NCI-H510A (cell line): ENCODE measurements at regions not wholly inside any gene's neighbourhood (a gene's known extent, or its start where the extent isn't known, plus 50 kb on each side); places are given as distances from the start of the nearest gene placed in this dataset.
"Not testable (repeated sequence)": the region's sequence is repeated elsewhere in the genome, so short reads cannot be mapped to it uniquely, and the experiment has no call there.

Experiments used
- DNase-seq: peaks from one replicate; lab custom pipeline; 2025; lab: John Stamatoyannopoulos, UW

DNA sequence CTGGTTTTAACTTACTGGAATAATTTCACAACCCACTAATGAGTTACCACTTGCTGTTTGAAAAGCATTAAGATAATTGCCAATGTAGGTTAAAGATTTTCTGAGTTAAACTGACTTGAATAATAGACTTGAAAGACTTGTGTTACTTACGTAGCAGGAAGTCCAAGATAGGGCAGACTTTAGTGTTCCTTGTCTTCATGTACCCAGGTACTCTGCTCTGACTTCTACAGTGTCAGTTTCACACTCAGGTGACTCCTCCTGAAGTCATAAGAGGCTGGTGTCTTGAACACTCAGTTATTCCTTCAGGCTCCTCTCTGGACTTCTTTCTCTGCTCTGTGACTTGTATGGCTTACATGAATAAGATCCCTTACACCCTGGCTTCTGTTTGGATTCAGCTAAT lies 76.3 kb upstream of the SGK1 start:
- no peak for DNase-seq

- DNase-seq = no peak
Observed at GRCh38 chr6:134391205-134391604, 73.3 kb upstream of the SGK1 start.

- no peak for DNase-seq
Observed at GRCh38 chr6:134389658-134390057, 71.7 kb upstream of the SGK1 start.

DNA sequence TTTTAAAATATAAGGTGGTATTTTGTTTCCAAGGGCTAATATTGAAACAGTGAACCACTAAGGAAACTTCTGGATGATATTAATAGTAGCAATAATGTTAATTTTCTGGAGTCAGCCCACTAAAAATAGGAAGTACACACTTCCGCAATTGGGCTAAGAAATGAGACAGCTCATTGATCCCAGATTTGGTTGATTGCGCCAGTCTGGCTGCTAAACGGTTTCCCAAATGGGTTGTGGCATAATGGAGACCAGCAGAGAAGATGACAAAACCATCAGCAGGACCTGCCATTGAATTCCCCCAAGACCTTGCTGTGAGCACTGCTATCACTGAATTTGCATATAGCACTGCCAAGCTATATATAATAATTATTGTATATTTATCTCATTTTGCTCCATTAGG lies 71.2 kb upstream of the SGK1 start:
- DNase-seq = no peak

- DNase-seq = not testable (repeated sequence)
Observed at GRCh38 chr6:134386482-134386881, 68.6 kb upstream of the SGK1 start.

GRCh38 chr6:134381959-134382358 lies 64.0 kb upstream of the SGK1 start:
- no peak for DNase-seq

DNA sequence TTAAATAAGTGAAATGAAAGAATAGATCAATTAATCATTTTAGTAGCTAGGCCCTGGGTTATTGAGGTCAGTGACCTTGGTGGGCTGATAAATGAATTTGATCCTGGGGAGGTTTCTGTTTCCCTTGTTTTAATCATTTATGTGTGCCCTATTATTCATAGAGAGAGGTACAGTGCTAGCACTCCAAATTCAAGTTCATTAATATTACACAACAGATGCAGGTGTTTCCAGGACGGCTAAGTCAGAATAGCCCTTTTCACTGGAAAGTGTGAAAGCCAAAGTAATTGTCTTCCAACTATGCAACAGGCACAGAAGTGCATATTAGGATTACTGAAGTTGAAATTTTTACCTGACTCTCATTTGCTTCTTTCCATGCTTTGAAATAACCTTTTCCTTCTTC lies 61.7 kb upstream of the SGK1 start:
- no peak for DNase-seq

GRCh38 chr6:134379076-134379475 lies 61.2 kb upstream of the SGK1 start:
- peak; percentile 79 for DNase-seq

GRCh38 chr6:134378426-134378825 lies 60.5 kb upstream of the SGK1 start:
- no peak for DNase-seq

DNA sequence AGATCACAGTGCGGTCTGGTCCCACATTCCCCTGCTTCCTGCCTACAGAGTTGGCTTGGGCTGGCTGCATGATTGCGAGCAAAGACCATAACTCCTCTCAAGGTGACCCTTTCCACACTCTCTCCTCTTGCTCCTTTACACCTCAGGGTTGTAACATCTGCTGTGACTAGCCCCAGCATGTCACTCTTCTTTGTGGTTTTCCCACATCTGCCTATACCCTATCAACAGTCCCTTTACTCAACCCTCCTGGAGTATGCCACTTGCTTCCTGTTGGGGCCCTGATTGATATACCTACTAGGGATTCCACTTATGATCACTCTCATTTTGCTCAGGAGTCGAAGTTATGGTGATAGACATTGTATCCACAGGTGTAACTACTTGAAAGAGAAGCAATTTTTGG lies 58.9 kb upstream of the SGK1 start:
- DNase-seq = no peak

DNA sequence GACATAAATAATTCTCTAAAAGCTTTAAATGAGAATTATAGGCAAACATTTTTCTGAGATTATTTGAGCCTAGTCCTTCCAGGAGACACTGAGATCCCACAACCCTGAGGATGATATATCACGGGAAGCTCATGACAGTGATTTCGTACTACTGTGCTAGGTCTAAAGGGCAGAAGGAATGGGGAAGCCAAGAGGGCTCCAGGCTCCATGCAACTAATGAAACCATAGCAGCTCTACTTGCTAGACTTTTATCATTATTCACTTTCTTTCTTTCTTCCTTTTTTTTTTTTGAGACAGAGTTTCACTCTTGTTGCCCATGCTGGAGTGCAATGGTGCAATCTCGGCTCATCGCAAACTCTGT lies 57.3 kb upstream of the SGK1 start:
- DNase-seq = no peak

DNA sequence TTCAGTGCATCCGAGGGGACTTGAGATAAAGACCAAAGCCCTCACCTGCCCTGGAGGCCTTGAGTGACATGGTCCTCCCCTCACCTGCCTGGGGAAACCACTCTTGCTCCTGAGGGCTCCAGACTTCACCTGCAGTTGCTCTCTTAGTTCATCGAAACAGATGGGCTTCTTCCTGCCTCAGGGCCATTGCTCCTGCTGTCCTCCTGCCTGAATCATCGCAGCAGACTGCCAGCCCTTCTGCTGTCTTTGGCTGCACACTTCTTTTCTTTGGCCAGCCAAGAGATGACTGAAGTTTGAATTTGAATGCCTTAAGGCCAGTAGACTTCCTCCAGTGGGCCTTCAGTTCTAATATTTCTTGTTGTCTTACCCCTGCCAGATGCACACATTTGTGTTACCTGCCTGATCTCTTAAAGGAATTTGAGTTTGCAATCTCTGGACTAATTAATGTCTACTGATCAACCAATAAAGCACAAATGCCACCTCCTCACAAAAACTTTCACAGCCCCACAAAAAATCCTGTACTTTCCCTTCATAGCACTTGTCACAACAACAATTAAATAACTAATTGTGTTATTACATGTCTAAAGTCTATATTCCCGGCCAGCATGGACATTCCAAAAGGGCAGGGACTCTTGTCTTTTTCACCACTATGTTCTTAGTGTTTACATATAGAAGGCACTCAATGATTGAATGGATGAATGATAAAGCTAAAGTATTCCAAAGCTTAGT lies 56.7 kb upstream of the SGK1 start:
- no peak for DNase-seq

- no peak for DNase-seq
Observed at GRCh38 chr6:134373993-134374392, 56.1 kb upstream of the SGK1 start.

- DNase-seq = no peak
Observed at GRCh38 chr6:134373282-134373922, 55.5 kb upstream of the SGK1 start.

- no peak for DNase-seq
Observed at GRCh38 chr6:134372603-134373281, 54.8 kb upstream of the SGK1 start.

- no peak for DNase-seq
Observed at GRCh38 chr6:134368670-134369069, 50.8 kb upstream of the SGK1 start.
